Stimulated activated CD4-positive, alpha-beta T cell treated with anti-CD3 and anti-CD28 coated beads, Interleukin-4, amount 100 ng/mL, for 4 hours (primary cell): ENCODE measurements at regions not wholly inside any gene's neighbourhood (a gene's known extent, or its start where the extent isn't known, plus 50 kb on each side); places are given as distances from the start of the nearest gene placed in this dataset.
"Not testable (repeated sequence)": the region's sequence is repeated elsewhere in the genome, so short reads cannot be mapped to it uniquely, and the experiment has no call there.

ENCODE experiments used
- DNase-seq, 2 experiments: peaks; one replicate each; pipeline ENCODE4 v3.0.0-alpha.2; 2020

DNA sequence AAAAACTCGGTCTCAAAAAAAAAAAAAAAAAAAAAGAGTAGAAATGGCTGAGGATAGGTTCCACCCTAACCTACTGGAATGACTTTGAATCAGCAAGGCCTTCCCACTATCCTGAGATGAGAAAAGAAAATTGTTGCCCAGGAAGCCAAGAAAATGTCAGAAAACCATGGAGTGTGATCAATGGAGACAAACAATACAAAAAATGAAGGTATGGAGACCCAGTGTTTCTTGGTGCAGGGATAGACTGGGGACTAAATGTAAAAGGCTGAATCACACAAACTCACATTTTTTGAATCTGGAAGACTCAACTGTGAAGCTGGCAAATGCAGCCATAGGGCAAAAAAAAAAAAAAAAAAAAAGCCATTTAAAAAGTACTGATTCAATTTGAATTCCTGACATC is 364.3 kb upstream of the ANKRD30A start:
- no peak for DNase-seq

DNA sequence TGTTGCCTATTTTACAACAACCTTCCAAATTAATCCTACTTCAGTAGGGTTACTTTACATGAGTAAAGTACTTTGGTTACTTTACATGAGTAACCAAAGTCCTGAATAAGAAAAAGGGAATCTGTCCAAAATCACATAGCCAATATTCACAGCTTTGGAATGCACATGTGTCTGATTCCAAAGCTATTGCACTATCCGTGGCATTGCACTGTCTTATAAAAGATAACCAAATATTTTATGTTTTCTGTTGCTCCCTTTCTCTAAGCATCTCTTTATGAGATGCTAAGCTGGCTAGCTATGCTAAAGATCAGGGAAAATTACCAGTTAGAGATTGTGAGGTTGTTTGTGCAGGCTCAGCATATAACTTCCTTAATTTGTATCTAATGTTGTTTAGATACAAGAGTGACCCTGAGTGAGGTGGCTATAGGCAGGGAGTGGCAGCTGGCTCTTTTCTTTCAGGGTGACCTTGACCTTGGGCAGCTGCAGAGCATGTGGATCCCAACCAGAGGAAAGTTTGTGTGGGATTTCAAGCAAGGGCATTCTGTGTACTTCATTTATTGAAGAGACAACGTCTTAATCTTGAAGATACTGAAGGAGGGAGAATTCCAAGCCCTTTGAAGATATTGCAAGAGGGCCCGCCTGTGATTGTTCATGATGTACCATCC is 366.1 kb upstream of the ANKRD30A start:
- no peak for DNase-seq

DNA sequence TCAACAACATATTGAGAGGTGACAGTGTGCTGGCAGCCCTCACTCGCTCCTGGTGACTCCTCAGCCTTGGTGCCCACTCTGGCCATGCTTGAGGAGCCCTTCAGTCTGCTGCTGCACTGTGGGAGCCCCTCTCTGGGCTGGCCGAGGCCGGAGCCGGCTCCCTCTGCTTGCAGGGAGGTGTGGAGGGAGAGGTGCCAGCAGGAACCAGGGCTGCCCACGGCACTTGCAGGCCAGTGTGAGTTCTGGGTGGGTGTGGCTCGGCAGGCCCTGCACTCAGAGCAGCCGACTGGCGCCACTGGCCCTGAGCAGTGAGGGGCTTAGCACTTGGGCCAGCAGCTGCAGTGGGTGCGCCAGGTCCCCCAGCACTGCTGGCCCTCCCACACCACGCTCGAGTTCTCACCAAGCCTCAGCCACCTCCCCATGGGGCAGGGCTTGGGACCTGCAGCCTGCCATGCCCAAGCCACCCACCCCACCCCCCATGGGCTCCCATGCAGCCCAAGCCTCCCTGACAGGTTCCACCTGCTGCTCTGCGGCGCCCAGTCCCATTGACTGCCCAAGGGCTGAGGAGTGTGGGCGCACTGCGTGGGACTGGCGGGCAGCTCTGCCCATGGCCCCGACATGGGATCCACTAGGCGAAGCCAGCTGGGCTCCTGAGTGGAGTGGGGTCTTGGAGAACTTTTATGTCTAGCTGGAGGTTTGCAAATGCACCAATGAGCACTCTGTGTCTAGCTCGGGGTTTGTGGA is 377.1 kb upstream of the ANKRD30A start:
- DNase-seq: no peak

DNA sequence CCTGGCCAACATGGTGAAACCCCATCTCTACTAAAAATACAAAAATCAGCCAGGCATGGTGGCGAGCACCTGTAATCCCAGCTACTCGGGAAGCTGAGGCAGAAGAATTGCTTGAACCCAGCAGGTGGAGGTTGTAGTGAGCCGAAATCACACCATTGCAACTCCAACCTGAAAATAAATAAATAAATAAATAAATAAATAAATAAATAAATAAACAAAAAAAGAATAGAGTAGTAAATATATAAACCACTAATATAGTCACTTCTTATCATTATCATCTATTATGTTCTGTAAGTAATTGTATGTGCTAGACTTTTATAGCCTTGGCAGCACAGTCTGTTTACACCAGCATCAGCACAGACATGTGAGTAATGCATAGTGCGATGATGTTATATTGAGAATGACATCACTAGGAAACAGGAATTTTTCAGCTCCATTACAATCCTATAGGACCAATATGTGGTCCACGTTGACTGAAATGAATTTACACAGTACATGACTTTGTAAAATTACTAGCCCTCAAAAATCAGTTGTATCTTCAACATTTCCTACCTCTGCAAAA is 385.4 kb upstream of the ANKRD30A start:
- no peak for DNase-seq

DNA sequence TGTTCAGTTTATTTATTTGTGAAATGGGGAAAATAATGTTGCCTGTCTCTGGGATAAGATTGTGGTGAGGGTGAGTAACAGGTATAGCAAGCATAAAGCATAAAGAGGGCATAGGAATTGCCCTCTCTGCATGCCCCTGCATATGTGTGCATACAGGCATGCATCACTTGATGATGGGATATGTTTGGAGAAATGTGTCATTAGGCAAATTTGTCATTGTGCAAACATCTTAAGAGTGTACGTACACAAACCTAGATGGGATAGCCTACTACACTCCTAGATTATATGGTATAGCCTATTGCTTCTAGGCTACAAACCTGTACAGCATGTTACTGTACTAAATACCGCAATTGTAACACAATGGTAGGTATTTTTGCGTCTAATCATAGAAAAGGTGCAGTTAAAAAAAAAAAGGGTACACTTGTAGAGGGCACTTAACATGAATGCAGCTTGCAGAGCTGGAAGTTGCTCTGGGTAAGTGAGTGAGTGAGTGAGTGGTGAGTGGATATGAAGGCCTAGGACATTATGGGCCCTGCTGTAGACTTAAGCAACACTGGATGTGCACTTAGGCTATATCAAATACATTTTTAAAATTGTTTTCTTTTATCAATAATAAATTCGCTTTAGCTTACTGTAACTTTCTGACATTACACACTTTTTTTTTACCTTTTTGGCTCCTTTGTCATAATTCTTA is 386.5 kb upstream of the ANKRD30A start:
- no peak for DNase-seq

DNA sequence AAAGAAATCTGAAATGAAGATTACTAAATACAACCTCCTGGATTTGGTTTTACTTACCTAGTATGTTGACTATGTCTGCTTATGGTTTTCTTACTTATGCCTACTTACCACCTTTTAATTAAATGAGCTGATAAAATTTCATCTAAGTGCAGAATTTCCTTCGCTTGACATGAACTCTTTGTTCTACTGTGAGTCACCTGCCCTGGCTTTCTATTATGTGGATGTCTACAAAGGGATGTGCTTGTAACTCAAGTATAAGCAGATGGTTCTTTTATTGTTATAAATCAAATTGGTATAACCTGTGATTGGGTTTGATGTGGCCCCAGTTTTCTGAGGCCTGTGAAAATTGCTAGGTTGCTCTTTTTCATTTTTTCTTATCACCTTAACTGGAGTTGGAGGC is 389.1 kb upstream of the ANKRD30A start:
- no peak for DNase-seq

DNA sequence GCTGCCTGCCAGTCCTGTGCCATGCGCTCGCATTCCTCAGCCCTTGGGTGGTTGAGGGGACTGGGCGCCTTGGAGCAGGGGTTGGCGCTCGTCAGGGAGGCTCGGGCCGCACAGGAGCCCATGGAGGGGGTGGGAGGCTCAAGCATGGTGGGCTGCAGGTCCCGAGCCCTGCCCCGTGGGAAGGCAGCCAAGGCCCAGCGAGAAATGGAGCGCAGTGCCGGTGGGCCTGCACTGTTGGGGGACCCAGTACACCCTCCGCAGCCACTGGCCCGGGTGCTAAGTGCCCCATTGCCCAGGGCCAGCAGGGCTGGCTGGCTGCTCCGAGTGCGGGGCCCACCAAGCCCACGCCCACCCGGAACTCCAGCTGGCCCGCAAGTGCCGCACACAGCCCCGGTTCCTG is 390.8 kb upstream of the ANKRD30A start:
- not testable (repeated sequence) for DNase-seq

DNA sequence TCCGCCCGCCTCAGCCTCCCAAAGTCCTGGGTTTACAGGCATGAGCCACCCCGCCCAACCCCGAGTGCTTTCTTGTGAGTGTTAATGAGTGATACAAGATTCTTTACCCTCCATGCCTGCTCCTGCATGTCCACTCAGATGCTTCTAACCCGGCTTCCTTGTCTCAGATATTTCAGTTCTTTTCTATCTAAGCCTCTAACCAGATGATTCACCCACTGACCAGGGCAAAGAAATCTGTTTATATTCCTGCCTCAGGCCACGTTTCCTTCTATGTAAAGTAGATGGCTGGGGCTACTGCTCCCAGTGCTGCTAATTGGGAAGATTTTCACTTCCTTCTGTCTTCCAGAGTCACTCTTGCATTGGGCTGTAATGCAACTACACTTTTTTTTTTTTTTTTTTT is 395.1 kb upstream of the ANKRD30A start:
- DNase-seq: no peak

DNA sequence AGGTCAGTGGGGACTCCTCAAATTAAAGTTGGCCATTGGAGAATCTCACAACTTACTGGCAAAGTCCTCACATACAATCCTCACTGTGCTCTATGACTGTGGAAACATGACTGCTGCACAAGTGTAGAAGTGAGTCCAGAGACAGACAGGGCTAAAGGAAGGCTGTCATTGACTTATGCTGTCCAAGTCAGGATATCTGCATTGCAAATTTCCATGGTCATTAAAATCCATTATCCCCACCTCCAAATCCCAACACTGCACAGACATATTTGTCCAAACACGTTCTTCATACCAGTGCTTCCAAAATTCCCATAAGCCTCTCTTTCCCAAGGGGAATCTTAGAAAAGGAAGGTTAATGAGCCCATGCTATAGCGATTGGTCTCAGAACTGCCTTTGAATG is 396.8 kb upstream of the ANKRD30A start:
- DNase-seq: no peak

DNA sequence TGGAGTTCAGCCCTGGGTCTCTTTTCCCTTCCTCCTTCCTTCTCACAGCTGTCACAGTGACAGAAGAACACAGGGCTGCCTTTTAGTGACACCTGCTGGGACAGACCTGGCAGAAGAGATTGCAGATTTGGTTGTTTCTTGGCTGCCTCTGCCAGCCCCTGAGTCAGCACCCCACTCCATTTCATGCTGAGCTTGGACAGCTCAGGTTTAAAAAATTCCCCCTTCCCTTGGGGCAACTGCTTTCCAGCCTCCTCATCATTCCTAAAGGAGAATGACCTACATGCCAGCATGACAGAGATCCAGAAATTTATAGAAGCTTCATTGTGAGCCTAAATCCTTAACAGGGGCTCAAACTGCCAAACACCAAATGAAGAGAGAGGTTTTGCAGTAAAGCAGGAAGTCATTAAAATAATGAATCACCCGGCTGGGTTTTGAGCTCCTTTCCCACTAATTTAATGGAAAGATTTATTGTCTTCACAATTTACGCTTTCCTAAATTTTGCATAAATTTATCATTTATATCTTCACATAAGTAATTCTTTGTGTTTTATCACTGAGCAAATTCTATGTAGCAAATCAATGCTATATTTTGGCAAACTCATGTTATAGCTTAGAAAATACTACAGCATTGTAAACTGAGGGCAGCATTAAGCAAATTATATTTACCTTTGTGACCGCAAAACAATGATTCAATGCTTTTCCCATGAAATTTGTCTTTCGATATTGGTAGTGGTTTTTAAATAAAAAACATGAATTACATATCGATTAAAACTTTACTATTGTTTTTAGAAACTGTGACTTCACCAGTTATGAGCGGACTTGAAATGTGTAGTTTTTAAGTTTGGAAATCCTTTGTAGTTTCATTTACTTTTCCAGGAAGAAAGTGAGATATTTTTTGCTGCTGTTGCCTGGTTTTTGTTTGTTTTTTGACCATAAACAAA is 399.5 kb upstream of the ANKRD30A start:
- DNase-seq: no peak

DNA sequence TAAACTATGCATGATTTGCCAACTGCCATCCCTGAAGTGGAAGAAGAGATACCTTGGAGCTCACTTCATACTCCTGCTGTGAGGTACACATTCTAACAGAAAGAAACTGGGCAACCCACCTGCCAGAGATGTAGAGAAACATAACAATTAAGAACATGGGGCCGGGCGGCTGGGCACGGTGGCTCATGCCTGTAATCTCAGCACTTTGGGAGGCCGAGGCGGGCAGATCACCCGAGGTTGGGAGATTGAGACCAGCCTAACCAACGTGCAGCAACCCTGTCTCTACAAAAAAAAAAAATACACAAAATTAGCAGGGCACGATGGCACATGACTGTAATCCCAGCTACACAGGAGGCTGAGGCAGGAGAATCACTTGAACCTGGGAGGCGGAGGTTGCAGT is 402.6 kb upstream of the ANKRD30A start:
- DNase-seq: no peak

DNA sequence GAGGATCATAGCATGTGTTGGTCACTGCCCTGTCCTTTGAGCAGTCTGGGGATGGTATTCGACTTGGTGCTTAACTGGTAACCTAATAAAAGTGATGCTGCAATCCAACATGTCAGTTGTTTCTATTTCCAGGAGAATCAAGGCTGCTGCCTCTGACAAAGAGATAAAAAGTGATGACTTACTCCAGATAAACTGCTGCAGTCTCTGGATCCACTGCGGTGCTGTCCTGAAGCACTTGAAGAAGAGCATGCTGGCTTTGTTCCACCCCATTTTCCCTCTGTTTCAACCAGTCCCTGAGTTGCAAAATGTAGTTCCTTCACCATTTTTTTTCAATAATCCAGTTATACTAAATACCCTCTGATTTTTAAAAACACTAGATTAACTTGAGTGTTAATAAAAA is 403.5 kb upstream of the ANKRD30A start:
- DNase-seq: no peak

DNA sequence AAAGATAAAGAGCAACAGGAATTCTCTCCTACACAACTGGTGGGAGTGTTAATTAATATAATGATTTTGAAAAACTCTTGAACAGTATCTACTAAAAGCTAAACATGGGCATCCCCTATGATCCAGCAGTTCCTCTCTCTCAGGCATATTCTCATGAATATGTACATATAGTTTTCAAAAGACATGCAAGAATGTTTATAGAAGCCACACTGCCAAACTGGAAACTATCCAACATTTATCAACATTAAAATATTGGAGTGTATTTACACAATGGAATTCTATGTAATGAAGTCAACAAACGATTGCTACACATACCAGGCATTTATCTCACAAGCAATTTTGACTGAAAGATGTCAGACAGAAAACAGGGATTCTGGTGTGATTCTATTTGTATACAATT is 404.5 kb upstream of the ANKRD30A start:
- no peak for DNase-seq

DNA sequence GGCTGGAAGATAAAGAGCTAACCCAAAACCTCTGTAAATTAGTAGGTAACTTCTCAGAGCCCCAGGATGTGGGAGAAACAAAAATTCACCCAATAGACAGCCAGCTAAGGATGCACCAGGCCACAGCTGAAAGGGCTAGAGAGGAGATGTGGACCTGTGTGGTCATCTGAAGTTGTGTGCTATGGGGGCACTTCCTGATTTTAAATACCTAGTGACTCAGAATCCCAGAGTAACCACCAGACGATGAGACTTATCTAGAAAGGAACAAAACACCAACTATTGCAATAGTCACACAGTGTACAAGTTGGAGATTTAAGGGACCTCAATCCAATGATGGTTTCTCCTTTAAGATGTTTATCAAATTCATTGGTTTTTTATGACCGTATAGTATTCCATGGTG is 408.3 kb upstream of the ANKRD30A start:
- no peak for DNase-seq

DNA sequence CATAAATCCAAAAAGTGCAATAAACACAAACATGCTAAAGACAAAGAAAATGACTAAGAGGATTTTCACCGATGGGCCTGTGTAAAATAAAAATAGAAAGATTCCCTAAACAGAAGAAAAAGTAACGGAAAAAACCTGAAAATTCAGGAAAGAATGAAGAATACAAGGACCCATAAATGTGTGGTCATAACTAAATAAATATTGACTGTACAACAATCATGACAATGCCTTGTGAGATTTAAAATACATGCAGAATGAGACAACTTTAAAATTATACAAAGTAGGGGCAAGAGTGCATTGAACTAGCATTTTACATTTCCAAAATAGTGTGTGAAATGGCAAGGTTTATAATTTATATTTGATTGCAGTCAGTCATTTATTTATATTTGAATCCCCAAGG is 409.1 kb upstream of the ANKRD30A start:
- no peak for DNase-seq

DNA sequence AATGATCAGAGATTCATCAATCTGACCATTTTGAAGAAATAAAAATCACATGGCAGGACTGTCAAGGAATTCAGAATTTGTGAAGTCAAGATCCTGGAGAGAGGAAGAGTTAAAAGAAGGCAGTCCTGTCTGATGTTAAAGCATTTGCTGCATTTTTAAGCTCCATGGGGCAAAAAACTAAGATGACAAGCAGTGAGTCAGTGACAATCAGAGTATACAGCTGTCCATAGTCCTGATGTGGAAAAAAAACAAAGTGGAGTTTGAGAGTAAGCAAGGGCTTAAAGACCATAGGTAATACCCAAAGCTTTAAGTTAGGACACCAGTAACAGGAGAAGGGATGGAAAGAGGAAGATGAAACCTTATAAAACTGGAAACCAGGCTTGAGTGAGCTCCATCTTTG is 412.7 kb upstream of the ANKRD30A start:
- no peak for DNase-seq

DNA sequence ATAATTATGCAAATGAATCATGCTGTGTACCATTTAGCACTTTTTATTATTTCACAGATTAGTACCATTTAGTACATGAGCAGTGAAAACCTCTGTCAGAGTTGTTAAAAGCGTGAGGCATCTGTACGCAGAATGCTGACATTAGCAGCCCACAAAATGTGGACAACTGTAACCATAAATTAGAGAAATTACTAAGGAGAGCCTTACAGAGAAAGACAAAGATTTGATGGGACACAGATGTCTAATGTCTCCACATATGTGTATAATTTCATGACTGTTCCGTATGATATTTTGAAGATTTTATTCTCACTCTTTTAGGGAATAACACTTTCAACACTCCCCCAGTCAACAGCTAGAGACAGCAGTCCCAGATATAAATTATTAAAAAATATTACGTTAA is 414.0 kb upstream of the ANKRD30A start:
- no peak for DNase-seq

DNA sequence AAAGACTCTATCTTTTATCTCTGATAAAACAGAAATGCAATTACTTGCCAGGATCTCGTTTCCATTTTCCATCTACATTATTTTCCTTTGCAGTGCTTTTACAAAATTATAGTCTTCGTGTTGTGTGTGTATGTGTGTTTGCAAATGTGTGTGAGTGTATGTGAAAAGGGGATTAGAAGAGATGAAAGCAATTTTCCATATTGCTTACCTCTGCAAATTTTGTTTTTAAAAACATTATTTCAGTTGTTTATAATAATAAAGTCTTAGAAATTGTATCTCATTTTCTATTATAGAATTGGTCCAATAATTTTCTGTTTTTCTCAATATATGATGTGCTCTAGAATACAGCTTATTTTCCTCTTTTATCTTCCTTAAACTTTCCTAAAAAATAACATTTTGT is 421.3 kb upstream of the ANKRD30A start:
- no peak for DNase-seq

DNA sequence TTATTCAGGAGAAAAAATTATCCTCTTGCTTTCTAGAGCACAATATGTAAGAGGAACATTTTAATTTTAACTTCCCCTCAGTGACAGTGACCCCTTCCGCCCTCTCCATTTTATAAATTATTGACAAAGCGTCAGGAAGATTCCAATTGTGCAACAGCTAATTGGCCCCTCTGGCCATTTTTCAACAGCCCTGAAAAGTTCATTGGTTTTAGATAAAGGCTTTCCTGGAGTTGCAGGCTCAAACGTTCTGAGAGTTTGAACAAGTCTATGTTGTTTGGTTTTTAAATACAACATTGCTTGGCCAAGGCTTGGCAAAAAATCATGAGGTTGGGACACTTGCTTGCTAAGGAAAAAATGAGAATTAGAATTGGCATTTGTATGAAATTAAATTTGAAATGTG is 422.2 kb upstream of the ANKRD30A start:
- no peak for DNase-seq

DNA sequence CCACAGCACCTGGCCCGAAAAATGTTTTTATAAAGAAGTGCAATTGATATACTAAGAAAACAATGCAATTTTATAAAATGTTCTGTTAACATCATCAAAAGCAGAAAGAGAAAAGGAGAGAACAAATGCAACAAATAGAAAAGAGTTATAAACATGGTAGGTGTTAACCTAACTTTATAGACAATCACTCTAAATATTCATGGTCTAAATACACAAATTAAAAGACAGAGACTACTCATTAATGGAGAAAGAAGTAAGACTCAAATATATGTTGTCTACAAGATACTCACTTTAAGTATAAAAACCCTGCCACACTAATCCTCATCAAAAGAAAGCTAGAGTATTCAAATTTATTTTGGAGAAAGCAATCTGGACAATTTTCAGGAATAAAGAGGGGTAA is 425.3 kb upstream of the ANKRD30A start:
- DNase-seq: no peak

DNA sequence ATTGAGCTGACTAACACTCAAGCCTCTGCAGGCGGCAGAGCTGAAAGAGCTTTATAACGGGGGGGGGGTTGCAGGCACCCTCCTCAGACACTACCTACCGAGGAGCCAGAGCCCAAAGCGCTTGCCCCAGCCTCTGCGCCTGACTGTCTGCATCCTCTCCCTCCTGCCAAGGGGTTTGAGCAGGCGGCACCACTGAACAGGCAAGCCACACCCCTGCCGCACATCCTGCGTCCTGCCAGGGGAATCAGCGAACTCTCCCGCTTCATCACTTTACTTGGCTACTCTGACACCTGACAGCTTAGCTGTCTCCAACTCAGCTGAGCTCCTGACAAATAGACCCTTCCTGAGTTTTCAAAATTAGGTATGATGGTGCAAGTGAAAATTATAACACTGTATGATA is 432.6 kb upstream of the ANKRD30A start:
- DNase-seq: no peak

DNA sequence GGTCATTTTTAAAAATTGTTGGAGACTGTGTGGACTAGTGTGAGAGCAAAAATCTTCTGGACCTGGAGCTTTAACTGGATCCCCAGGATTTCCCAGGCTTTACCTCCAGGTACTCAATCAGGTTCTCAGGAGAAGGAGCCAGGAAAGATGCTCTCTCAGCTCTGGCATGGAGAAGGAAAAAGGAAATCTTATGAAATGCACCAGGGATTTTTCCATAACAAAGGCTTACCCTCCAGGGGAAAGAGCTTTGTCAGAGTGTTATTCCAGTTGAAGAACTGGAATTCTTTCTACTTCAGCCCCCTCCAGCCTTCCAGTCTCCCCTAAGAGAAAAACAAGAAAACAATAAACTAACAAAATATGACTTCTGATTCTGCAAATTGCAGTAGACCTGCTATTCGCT is 436.7 kb upstream of the ANKRD30A start:
- DNase-seq: no peak

DNA sequence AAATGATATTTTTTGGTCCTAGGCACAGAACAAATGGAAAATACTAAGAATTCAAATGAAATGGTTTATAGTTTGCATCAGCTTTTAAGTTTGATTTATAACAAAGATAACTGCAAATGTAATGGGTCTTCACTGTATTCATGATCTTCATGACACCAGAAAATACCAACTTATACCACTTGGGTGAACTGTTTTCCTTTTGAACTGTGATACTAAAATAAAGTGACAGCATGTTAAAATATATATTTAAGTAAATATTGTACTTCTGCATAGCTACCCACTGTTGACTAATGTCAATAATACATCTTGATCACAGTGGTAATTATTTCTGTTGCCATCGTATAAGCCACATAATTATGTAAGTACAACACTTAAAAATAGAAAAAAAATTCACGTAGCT is 442.0 kb upstream of the ANKRD30A start:
- DNase-seq: no peak
